C4-2B (cell line): ENCODE measurements at regions not wholly inside any gene's neighbourhood (a gene's known extent, or its start where the extent isn't known, plus 50 kb on each side); places are given as distances from the start of the nearest gene placed in this dataset.
"Not testable (repeated sequence)": the region's sequence is repeated elsewhere in the genome, so short reads cannot be mapped to it uniquely, and the experiment has no call there.

Experiments used
- CTCF ChIP-seq: fragments of 450-650 bp; conservative IDR thresholded peaks from 2 replicates; pipeline ENCODE4 v1.5.1; 2017; ENCODE audit warnings: mild to moderate bottlenecking
- ZFX ChIP-seq: fragments of 450-650 bp; IDR thresholded peaks from 2 replicates; pipeline ENCODE4 v1.6.1; 2017

GRCh38 chr13:21268485-21268884 lies 92.0 kb downstream of the MRPL57 start:
- peak; percentile 29 for TF ChIP-seq CTCF
- TF ChIP-seq ZFX, result not testable (repeated sequence)
